SW 1271 (cell line): ENCODE measurements at regions not wholly inside any gene's neighbourhood (a gene's known extent, or its start where the extent isn't known, plus 50 kb on each side); places are given as distances from the start of the nearest gene placed in this dataset.
"Not testable (repeated sequence)": the region's sequence is repeated elsewhere in the genome, so short reads cannot be mapped to it uniquely, and the experiment has no call there.

ENCODE experiments used
- DNase-seq, 2 experiments: peaks; one replicate each; lab custom pipeline; 2025; lab: John Stamatoyannopoulos, UW

DNA sequence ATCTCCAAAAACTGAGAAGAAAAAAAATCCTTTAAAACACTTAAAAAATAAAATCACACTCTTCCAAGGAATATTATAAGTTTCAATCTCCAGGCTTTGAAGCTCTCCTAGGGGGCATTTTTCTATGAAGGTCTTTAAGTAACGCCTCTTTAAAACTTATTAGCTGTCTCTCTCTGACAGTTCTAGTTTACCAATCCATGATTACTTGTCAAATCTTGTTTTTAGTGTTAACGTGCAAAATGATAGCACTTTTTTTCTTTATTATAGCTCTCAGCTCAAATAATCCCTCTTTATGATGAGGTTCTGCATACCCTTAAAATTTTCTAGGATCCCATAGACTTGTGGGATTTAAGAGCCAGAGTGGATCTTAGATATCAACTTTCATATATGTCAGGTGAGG lies 369.0 kb downstream of the DOK5 start:
- no peak for DNase-seq

DNA sequence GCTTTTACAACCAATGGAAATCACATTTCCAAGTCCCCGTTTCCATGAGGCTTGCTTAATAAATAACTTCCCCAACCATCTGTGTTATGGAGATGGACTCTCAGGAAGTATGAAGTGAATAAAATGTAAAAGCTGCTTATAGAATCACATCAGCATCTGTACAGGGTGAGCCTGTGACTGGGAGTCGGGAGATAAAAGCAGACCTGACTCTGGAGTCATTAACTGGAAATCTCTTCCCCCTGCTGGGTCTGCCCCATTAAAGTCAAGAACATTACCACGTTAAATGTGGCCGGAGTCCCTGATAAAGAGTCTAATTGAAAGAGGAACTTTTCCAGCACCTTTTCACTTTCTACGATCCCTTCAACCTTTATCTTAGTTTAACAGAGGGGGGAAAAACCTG lies 368.5 kb downstream of the DOK5 start:
- no peak for DNase-seq

DNA sequence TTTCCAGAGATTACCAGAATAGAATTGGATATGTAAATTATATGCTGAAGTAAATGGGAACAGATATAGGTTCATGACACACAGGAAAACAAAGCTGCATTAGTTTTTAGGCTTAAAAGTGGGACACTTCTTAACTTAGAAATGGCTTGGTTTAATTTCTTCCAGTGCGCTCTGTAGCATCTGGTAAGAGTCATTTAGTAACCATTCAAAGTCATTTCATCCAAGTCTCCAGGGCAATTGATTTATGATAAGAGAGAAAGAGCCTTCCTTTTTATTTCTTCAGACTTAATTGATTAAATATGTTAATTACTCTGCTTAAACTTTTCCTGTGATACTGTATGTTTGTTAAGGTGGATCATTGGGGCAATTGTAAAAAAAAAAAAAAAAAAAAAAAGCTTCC lies 368.0 kb downstream of the DOK5 start:
- DNase-seq: no peak

DNA sequence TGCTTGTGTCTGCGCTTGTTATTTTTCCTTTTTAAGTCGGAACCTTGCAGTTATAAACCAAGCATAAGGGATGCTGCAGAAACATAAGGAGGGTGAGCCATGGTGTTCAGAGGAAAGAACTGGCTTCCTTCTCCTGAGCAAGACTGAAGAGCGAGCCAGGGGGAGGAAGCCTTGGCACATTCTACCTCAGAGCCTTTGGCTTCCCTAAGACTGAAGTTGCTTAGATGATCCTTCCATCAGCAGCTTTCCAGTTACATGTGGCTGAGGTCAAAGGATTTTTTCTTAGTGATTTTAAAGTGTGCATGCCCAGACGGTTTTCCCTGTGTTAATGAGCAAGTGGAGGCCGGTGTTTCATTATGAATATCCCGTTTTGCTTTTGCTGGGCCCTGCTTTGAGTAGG lies 363.8 kb downstream of the DOK5 start:
- no peak for DNase-seq

DNA sequence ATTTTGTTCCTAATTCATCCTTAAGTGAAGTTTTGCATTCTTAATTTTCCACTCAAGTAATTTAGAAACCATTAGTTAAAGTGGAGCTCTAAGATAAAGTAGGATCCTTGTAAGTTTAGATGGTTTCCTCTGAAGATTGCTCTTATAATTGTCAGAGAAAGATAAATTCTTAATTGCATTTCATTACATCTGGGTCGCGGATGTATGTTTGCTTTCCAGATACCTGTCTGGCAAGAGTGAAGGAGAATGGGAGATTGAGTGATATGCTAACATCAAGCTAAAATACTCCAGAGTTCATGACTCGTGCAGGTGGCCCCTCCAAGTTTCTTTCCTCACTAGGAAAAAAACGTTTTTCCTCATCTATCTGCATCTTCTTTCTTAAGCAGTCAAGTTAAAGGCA lies 361.8 kb downstream of the DOK5 start:
- no peak for DNase-seq

DNA sequence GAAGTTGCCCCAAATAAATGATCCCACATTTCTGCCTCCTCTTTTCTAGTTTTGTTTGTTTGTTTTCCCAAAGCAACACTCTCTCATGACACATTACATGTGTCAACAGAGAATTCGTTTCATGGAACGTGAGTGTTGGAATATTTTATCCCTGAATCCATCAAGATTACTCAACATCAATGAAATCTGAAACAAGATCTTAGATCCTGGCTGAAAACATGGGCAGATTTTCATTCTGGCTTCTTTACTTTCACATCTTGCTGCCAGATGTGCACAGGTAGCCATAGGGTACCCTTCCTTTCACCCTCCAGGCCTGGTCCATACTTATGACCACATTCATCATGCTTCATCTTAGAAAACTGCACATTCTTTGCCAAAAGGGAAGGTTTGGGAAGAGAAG lies 347.0 kb downstream of the DOK5 start:
- no peak for DNase-seq

DNA sequence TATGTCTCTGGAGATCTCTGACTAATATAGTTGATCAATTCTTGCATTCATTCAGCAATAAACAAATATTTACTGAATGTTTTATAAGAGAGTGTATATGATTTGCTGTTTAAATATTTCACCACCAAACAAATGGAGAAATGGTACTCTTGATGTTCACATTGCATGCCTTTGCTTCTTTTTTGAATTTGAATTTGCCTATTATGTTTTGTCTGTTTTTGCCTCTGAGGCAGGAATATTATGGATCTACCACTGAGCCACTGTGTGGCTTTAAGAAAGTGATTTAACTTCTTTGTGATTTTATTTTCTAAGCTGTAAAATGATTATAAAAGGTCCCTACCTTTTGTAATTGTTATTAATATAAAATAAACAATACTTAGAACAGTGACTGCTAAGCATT lies 345.0 kb downstream of the DOK5 start:
- DNase-seq: no peak

DNA sequence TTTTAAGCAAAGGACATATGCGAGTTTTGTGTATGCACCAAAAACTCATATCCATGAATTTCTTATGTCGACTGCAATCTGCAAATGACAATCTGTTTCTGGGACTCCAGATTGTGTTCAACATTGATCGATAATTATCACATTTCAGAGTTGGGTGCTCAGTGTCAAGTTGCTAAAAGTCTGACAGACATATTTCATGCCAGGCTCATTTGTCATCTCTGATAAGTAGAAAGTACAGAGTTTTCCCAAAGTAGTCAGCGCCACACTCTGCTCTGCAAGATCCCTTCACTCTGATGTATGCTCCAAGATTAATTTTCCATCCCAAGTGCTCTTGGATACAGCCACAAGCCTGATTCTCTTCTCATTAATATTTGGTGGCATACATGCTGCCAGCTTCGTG lies 331.1 kb downstream of the DOK5 start:
- no peak for DNase-seq

DNA sequence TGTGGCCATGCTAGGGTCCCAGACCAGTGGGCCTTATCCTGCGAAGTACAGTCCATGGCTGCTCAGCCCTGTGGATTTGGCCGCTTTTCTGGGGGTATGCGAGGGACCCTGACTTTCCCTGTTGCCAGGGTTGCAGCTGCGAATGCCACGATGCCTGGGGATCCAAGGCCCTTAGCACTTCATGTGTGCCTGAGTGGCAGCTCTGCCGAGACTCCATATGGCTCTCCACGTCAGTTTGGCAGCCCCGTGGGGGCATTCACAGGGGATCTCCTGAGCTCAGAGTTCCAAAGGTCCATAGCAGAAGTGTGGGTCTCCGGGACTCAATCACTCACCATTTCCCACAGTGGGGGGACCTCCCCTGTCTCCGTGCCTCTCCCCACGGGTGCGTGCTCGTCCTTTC lies 319.5 kb downstream of the DOK5 start:
- DNase-seq: no peak

DNA sequence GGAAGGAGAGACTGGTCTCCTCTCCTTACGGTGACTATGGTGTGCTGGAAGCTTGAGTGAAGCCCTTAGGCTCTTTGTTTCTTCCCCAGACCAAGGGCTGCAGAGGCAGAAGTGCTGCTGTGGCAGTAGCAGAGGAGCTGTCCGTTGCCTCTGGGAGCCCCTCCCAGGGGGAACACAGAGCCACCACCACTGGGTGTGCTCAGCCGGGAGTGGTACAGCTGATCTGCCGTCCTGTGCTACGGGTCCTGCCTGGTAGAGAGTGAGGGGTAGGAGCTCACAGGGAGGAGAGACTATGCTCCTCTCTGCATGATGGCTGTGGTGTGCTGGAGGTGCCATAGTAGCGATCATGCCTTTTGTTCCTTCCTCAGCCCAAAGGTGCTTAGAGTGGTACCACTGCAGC lies 318.7 kb downstream of the DOK5 start:
- DNase-seq: no peak

DNA sequence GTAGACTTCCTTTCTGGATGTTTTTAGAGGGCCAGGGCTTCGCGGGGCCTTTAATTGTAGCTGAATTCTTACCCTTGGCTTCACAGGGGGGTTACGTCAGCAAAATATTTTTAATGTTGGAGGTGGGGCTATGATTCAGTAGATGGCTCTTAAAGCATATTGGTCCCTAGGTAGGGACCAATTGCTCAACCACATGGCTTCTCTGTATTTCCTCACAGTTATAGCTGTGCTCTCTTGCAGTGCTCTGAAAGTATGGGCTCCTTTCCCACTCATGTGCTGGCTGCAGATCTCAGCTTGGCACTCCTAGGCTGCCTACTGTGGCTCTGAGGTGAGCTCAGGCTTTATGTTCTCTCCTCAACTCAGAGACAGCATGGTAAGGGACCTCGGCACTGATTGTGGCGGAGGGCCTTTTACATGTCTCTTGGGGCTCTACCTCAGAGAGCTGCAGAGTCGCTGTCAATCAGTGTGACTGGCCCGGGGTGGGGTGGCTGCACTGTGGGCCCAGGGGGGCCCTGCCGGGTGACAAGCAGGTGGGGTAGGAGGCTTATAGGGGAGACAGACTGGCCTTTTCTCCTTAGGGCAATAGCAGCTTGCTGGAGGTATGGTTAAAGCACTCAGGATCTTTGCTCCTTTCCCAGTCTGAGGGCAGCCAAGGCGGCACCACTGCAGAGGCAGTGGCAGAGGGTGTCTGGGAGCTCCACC lies 318.0 kb downstream of the DOK5 start:
- no peak for DNase-seq

DNA sequence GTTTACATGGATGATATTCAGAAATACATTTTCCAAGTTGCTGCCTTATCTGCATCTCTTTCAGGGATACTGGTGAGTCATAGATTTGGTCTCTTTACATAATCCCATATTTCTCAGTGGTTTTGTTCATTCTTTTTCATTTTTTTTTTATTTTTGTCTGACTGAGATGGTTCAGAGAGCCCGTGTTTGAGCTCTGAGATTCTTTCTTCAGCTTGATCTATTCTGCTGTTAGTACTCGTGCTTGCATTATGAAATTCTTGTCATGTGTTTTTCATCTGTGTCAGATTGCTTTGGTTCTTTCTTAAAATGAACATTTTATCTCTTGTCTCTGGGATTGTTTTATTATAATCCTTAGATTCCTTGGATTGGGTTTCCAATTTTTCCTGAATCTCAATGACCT lies 317.3 kb downstream of the DOK5 start:
- DNase-seq: no peak

DNA sequence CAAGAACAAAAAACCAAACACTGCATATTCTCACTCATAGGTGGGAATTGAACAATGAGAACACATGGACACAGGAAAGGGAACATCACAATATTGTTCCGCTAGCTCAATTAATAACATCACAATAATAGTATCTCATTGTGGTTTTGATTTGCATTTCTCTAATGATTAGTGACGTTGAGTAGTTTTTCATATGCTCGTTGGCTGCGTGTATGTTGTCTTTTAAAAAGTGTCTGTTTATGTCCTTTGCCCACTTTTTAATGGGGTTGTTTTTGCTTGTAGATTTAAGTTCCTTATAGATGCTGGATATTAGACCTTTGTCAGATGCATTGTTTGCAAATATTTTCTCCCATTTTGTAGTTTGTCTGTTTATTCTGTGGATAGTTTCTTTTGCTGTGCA lies 312.9 kb downstream of the DOK5 start:
- not testable (repeated sequence) for DNase-seq

DNA sequence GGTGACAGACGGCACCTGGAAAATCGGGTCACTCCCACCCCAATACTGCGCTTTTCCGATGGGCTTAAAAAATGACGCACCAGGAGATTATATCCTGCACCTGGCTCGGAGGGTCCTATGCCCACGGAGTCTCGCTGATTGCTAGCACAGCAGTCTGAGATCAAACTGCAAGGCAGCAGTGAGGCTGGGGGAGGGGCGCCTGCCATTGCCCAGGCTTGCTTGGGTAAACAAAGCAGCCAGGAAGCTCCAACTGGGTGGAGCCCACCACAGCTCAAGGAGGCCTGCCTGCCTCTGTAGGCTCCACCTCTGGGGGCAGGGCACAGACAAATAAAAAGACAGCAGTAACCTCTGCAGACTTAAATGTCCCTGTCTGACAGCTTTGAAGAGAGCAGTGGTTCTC lies 307.4 kb downstream of the DOK5 start:
- not testable (repeated sequence) for DNase-seq

DNA sequence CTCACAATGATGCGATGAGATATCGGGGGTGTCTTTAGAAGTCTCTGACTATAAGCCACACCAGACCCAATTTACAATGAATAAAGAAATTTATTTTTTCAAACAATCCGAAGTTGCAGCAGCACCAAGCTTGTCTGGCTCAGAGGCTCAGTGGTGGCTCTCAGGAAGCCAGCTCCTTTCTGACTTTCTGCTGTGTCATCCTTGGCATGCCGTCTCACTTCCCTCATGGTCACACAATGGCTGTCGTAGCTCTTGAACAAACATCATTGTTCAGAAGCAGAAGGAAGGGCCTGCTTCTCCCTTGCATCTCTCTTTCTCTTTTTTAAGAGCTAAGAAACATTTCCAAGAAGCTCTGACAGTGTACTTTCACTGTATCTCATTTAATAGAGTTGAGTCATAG lies 299.0 kb downstream of the DOK5 start:
- DNase-seq: no peak

DNA sequence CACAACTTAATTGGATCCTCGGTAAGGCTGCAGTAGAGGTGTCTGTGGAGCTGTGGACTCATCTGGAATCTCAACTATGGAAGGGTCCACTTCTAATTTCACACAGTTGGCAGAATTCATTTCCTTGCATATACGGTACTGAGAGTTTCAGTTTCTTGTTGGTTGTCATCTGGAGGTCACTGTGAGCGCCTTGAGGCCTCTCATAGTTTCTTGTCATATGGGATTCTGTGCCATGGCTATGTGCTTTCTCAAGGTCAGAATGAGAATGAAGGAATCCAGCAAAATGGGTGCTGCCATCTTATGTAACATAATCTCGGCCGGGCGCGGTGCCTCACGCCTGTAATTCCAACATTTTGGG lies 298.2 kb downstream of the DOK5 start:
- no peak for DNase-seq

DNA sequence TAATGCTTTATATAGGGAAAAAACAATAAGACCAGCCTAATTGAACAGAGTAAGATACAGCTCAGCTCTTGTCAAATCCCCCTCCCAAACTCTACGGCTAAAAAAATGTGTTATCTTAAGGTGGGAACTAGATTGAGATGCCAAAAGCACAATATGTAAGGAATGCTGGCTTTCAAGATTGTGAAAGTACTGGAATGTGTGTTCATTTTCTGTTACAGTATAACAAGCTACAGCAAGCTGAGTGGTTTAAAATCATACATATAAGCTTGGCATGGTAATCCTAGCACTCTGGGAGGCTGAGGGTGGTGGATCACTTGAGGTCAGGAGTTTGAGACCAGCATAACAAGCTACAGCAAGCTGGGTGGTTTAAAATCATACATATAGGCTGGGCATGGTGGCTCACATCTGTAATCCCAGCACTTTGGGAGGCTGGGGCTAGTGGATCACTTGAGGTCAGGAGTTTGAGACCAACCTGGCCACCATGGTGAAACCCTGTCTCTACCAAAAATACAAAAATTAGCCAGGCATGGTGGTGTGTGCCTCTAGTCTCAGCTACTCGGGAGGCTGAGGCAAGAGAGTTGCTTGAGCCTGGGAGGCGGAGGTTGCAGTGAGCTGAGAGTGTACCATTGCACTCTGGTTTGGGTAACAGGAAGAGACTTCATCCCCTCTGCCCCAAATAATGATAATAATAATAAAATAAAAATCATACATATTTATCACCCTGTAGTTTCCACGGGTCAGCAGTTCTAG lies 297.7 kb downstream of the DOK5 start:
- no peak for DNase-seq

DNA sequence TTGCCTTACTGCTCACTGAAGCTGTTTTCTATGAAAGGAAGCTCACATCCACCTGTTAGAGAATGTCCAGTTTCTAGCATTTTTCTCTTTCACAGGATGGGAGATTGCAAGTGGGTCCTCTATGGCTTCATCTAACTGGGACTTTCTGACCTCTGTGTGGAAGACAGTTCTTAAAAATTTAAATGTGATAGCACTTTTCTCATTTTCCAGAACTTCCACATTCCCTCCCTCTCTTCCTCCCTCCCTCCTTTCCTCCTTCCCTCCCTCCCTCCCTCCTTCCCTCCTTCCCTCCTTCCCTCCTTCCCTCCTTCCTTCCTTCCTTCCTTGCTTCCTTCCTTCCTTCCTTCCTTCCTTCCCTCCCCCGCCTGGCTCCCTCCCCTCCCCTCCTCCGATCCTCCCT lies 291.1 kb downstream of the DOK5 start:
- no peak for DNase-seq

DNA sequence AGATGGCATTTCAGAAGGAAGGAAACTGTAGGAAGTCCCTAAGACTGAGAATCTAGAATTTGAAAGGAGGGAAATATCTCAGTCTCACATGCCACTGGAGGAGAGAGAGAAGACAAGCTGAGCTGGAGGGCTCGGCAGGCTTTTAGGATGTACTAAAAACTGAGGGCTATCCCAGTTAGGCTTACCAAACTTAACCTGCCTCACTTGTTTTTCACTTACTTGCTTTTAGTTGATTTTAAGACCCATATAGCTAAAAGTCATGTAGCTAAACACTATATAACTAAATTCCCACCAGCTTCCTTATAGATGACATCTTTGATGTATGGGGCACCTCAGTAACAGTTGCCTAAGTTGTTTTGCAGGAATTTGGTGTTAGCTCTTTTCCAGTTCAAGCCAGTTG lies 288.0 kb downstream of the DOK5 start:
- no peak for DNase-seq

DNA sequence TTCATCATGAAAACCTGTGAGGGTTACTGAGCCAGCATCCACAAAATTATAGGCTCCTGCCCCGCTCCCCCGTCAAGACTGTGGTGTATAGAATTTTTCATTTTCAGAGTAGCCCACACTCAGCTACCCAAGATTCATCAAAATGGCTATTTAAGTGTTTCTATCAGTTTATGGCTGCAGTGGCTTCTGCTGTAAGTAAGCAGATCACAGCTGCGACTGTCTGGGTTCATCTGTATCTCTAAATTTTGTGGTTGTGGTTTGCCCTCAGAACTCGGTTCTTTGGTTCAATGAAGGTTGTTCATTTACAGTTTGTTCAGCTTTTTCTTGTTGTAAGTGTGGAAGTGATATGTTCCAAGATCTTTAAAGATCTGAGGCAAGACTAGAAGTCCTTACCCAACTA lies 284.2 kb downstream of the DOK5 start:
- no peak for DNase-seq

DNA sequence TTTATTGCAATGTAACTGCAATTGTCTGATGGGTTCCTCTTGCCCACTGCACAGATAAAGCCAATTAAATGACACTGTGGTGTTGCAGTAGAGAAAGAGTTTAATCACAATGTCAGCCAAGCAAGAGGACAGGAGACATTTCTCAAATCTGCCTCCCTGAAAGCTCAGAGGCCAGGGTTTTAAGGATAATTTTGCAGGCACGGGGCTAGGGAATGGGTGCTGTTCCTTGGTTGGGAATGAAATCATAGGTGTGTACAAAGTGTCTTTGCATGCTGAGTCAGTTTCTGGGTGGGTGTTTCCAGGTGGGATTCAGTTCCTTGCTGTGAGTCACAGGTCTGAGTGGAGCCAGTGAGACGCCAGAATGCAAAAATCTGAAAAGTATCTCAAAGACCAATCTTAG lies 271.4 kb downstream of the DOK5 start:
- DNase-seq: no peak

DNA sequence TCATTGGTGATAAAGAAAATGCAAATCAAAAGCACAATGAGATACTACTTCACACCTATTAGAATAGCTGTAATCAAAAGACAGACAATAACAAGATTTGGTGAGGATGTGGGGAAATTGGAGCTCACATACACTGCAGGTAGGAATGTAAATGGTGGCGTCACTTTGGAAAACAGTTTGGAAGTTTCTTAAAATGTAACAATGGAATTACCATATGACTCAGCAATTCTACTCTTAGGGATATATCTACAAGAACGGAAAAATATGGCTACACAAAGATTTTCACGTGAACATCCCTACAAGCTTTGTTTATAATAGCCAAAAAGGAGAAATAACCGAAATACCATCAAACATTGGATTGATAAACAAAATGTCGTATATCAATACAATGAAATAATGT lies 270.4 kb downstream of the DOK5 start:
- no peak for DNase-seq

DNA sequence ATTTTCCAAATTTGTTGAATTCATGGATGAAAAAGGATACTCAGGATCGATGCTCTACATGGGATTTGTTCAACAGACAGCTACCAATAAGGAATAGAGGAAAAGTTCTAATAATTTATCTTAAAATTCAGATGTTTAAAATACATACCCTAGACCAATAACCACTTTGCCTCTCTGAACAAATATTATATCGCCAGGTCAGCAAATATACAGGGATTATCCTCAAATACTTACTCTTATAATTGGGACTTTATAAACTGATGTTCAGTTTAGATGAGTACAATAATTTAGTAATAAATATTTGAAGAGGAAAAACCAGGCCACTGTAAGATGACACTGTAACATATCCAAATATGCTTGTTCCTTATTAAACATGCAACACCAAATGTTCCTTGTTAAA lies 268.7 kb downstream of the DOK5 start:
- DNase-seq: no peak

DNA sequence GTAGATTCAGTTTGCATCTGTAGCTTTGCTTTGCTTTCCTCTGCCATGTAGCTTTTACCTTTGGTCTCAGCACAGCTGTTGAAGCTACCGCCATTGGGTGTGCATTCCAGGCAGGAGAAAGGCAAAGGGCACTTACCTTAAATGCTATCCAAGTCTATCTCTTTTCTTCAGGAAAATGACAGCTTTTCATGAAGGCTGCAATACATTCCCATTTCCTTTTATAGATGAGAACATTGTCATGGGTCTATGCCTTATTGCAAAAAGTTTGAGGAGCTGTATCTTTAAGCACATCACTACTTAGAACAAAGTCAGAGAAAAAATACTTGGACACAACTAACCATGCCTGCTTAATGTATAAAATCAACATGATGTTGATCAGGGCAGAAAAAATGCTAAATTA lies 266.8 kb downstream of the DOK5 start:
- DNase-seq: no peak
